ENCODE measurements at regions not wholly inside any gene's neighbourhood (a gene's known extent, or its start where the extent isn't known, plus 50 kb on each side); places are given as distances from the start of the nearest gene placed in this dataset.

DNA sequence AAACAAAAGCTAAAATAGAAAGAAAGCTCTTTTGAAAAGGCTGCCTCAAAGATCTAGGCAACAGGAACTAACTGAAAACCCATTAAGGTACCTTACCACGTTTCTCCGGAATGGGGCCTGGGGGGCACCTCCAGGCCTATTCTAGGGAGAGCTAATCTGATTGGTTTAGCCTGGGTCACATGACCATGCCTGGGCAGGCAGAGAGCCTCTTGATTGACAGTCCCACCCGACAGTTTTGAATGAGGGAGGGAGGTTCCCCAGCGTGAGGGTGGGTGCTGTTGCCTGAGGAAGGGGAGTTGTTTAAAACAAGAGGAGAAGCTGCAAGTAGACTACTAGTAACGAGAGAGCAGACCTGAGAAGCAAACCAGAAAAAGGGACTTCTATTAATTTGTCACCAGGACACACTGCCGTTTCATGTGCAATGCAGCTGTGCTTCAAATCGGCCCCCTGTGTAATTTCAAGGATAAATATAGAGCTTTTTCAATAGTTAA lies 143.4 kb upstream of the HS3ST2 start:
- TF ChIP-seq, protein P1, sequence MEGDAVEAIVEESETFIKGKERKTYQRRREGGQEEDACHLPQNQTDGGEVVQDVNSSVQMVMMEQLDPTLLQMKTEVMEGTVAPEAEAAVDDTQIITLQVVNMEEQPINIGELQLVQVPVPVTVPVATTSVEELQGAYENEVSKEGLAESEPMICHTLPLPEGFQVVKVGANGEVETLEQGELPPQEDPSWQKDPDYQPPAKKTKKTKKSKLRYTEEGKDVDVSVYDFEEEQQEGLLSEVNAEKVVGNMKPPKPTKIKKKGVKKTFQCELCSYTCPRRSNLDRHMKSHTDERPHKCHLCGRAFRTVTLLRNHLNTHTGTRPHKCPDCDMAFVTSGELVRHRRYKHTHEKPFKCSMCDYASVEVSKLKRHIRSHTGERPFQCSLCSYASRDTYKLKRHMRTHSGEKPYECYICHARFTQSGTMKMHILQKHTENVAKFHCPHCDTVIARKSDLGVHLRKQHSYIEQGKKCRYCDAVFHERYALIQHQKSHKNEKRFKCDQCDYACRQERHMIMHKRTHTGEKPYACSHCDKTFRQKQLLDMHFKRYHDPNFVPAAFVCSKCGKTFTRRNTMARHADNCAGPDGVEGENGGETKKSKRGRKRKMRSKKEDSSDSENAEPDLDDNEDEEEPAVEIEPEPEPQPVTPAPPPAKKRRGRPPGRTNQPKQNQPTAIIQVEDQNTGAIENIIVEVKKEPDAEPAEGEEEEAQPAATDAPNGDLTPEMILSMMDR (IDR thresholded peaks at IDR 0.05): no peak
- no peak for TF ChIP-seq POLR2A (IDR thresholded peaks at IDR 0.05)

Data from esophagus squamous epithelium (tissue), 4 donors.